Erythroblast (primary cell): ENCODE measurements at regions not wholly inside any gene's neighbourhood (a gene's known extent, or its start where the extent isn't known, plus 50 kb on each side); places are given as distances from the start of the nearest gene placed in this dataset.

Source experiments
- GATA1 ChIP-seq: IDR thresholded peaks from 2 replicates; pipeline ENCODE4 v1.6.1; 2011; ENCODE audit warnings: low read depth, mild to moderate bottlenecking, control low read depth, low read length, moderate library complexity
- POLR2A ChIP-seq: IDR thresholded peaks from 2 replicates; pipeline ENCODE4 v1.6.1; 2011; ENCODE audit warnings: mild to moderate bottlenecking, low read length

DNA sequence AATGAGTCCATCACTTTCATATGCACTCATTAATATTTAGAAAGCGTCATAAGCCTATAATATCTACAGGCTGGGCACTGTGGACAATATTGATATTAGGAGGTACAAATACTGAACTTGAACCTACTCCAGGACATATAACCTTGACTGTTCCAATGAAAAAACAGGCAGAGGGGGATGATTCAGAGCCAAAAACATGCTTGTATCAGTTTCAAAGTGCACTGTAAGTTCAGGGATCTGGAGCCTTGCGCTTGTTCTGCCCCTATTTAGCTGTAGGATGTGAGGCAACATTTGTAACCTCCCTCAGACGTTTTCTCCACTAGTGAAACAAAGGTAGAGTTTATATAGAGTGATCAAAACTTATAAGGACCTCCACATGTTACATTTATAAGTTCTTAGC, 246.1 kb upstream of the GYPC start:
- no peak for TF ChIP-seq POLR2A
- no peak for TF ChIP-seq GATA1
